SK-N-SH (cell line): ENCODE measurements at regions not wholly inside any gene's neighbourhood (a gene's known extent, or its start where the extent isn't known, plus 50 kb on each side); places are given as distances from the start of the nearest gene placed in this dataset.

Experiments used
- CTCF ChIA-PET: fragments of 300-600, 350-600 bp; formaldehyde crosslinking; extraction: SDS; loops from one replicate; lab custom pipeline; 2021; lab: Yijun Ruan, JAX
- POLR2A ChIA-PET: fragments of 350-600 bp; sonication (Branson Sonifier 250); formaldehyde crosslinking; extraction: SDS; loops from one replicate; lab custom pipeline; 2020; ENCODE audit warnings: antibody characterized with exemption, inconsistent platforms; lab: Yijun Ruan, JAX
- DNase-seq: peaks from one replicate; pipeline ENCODE4 v3.0.0; 2012
- H2AFZ ChIP-seq: fragments of 200-600 bp; sonication (generic); 2 replicates; pipeline ENCODE4 v1.8.1; 2016; ENCODE audit warnings: antibody characterized with exemption, mild to moderate bottlenecking, low read depth
- H3F3A ChIP-seq: fragments of 200-600 bp; sonication (generic); replicated peaks from 2 replicates; pipeline ENCODE3; 2016; ENCODE audit warnings: antibody characterized with exemption, mild to moderate bottlenecking; ENCODE audit not compliant: insufficient read depth
- H3K27ac ChIP-seq, 2 experiments: fragments of 200-500 bp in 1 of 2; fragments of 200-600 bp in 1 of 2; sonication (Bioruptor generic) in 1 of 2; sonication (generic), shearing (Covaris generic) in 1 of 2; 2 replicates each; pipeline versions ENCODE4 v1.5.1 to v1.6.1; 2014 to 2016; ENCODE audit warnings: low read depth in 2 of 2, inconsistent platforms in 1 of 2, low read length in 1 of 2, mild to moderate bottlenecking in 1 of 2, mixed read lengths in 1 of 2
- H3K27me3 ChIP-seq: fragments of 200-600 bp; sonication (generic), shearing (Covaris generic); 2 replicates; pipeline ENCODE4 v1.6.1; 2016; ENCODE audit warnings: mixed run types; ENCODE audit not compliant: insufficient read depth
- H3K36me3 ChIP-seq, 2 experiments: fragments of 200-500 bp in 1 of 2; fragments of 200-600 bp in 1 of 2; sonication (Bioruptor generic) in 1 of 2; sonication (generic) in 1 of 2; replicated peaks in 1 of 2; 2 replicates each; pipeline versions ENCODE3 to v1.5.1; 2014 to 2016; ENCODE audit warnings: low read length in 1 of 2, mild to moderate bottlenecking in 1 of 2; ENCODE audit not compliant: insufficient read depth in 2 of 2, control insufficient read depth in 1 of 2
- H3K4me1 ChIP-seq, 2 experiments: fragments of 200-500 bp in 1 of 2; fragments of 200-600 bp in 1 of 2; sonication (Bioruptor generic) in 1 of 2; sonication (generic), shearing (Covaris generic) in 1 of 2; 2 replicates each; pipeline versions ENCODE4 v1.5.1 to v1.6.1; 2014 to 2016; ENCODE audit warnings: low read depth in 1 of 2, low read length in 1 of 2, mixed run types in 1 of 2; ENCODE audit not compliant: insufficient read depth in 2 of 2, control insufficient read depth in 1 of 2
- H3K4me2 ChIP-seq: fragments of 200-600 bp; sonication (generic), shearing (Covaris generic); 2 replicates; pipeline ENCODE4 v1.6.1; 2017; ENCODE audit warnings: mixed run types
- H3K4me3 ChIP-seq, 2 experiments: fragments of 200-500 bp in 1 of 2; fragments of 200-600 bp in 1 of 2; sonication (Bioruptor generic) in 1 of 2; sonication (generic), shearing (Covaris generic) in 1 of 2; 2 replicates each; pipeline versions ENCODE4 v1.5.1 to v1.8.1; 2014 to 2016; ENCODE audit warnings: low read depth in 2 of 2, inconsistent platforms in 1 of 2, low read length in 1 of 2, mild to moderate bottlenecking in 1 of 2, mixed read lengths in 1 of 2, moderate library complexity in 1 of 2
- H3K79me2 ChIP-seq: fragments of 200-600 bp; sonication (generic); 2 replicates; pipeline ENCODE4 v1.8.1; 2017; ENCODE audit warnings: mild to moderate bottlenecking; ENCODE audit not compliant: insufficient read depth
- H3K9ac ChIP-seq: fragments of 200-600 bp; sonication (generic); 2 replicates; pipeline ENCODE4 v1.6.1; 2017; ENCODE audit warnings: mixed run types
- H3K9me2 ChIP-seq: fragments of 200-600 bp; sonication (generic); 2 replicates; pipeline ENCODE4 v1.6.1; 2017; ENCODE audit warnings: mixed run types
- H3K9me3 ChIP-seq: fragments of 200-600 bp; sonication (generic); 2 replicates; pipeline ENCODE4 v1.6.1; 2017; ENCODE audit warnings: mixed run types, mild to moderate bottlenecking, moderate library complexity
- H4K20me1 ChIP-seq: fragments of 200-600 bp; sonication (generic); 2 replicates; pipeline ENCODE4 v1.6.1; 2017; ENCODE audit warnings: mild to moderate bottlenecking, mixed run types; ENCODE audit not compliant: insufficient read depth
- FOXJ3 ChIP-seq: sonication (generic); formaldehyde crosslinking; IDR thresholded peaks from 2 replicates; pipeline ENCODE4 v1.5.1; 2020; ENCODE audit warnings: mild to moderate bottlenecking, missing genetic modification reagents
- FOXM1 ChIP-seq: IDR thresholded peaks from 2 replicates; pipeline ENCODE4 v1.4.0; 2012; ENCODE audit warnings: low read depth, mild to moderate bottlenecking
- GABPA ChIP-seq: IDR thresholded peaks from 2 replicates; pipeline ENCODE4 v1.4.0; 2012; ENCODE audit warnings: low read depth, mild to moderate bottlenecking
- GATA2 ChIP-seq: sonication (generic); formaldehyde crosslinking; IDR thresholded peaks from 2 replicates; pipeline ENCODE4 v1.5.0; 2020; ENCODE audit warnings: mild to moderate bottlenecking, missing genetic modification reagents
- MEF2A ChIP-seq: IDR thresholded peaks from 2 replicates; pipeline ENCODE4 v1.4.0; 2012; ENCODE audit warnings: low read depth, borderline replicate concordance
- NFIC ChIP-seq: IDR thresholded peaks from 2 replicates; pipeline ENCODE4 v1.4.0; 2012; ENCODE audit warnings: borderline replicate concordance
- NRF1 ChIP-seq: IDR thresholded peaks from 2 replicates; pipeline ENCODE4 v1.6.1; 2012; ENCODE audit warnings: low read depth, mild to moderate bottlenecking, low read length
- RCOR1 ChIP-seq: fragments of 150-350 bp; IDR thresholded peaks from 2 replicates; pipeline ENCODE4 v1.6.1; 2017; ENCODE audit warnings: antibody characterized with exemption, low read length
- SIN3A ChIP-seq: IDR thresholded peaks from 2 replicates; pipeline ENCODE4 v1.6.1; 2012; ENCODE audit warnings: low read depth, mild to moderate bottlenecking, low read length, moderate library complexity, borderline replicate concordance
- TCF12 ChIP-seq: IDR thresholded peaks from 2 replicates; pipeline ENCODE4 v1.4.0; 2012
- TEAD4 ChIP-seq: IDR thresholded peaks from 2 replicates; pipeline ENCODE4 v1.4.0; 2012; ENCODE audit warnings: mild to moderate bottlenecking, borderline replicate concordance; ENCODE audit not compliant: insufficient read depth
- WGBS: methylation state at CpG from one replicate; pipeline ENCODE4 v1.1.6; 2017; ENCODE audit warnings: low lambda C conversion rate; 5-methylcytosine and 5-hydroxymethylcytosine counted together
- TF ChIP-seq, protein P1 (sequence below): fragments of 200-600 bp; sonication (generic); IDR thresholded peaks from 2 replicates; pipeline ENCODE4 v1.6.1; 2017; ENCODE audit warnings: antibody characterized with exemption, mild to moderate bottlenecking, moderate library complexity
- TF ChIP-seq, protein P2 (sequence below): IDR thresholded peaks from 2 replicates; pipeline ENCODE4; 2012
- TF ChIP-seq, protein P3 (sequence below): IDR thresholded peaks from 2 replicates; pipeline ENCODE4 v1.4.0; 2012; ENCODE audit warnings: low read depth, borderline replicate concordance
- TF ChIP-seq, protein P4 (sequence below): fragments of 150-350 bp; IDR thresholded peaks from 2 replicates; pipeline ENCODE4 v1.6.1; 2016; ENCODE audit warnings: mild to moderate bottlenecking, low read depth, low read length
- TF ChIP-seq, protein P5 (sequence below): IDR thresholded peaks from 2 replicates; pipeline ENCODE4 v1.4.0; 2012; ENCODE audit warnings: low read depth, borderline replicate concordance

DNA sequence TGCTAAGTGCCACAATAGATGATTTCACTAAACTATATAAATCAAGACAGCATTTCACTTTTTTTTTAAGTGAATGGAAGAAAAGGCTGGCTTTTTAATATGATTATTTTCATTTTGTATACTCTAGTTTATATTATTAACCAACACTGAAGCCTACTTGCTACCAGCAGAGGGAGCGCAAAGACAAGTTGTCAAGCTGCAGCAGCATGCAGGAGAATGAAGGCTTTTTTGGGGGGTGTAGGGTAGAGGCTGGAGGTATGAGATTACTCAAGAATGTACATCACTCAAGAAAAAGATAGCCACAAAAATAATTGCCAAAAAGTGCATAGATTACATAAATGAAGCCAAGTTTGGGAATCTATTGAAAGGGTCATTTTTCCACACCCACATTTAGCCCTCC, 519.5 kb downstream of the FGF13 start (continued):
- TF ChIP-seq, protein P1, sequence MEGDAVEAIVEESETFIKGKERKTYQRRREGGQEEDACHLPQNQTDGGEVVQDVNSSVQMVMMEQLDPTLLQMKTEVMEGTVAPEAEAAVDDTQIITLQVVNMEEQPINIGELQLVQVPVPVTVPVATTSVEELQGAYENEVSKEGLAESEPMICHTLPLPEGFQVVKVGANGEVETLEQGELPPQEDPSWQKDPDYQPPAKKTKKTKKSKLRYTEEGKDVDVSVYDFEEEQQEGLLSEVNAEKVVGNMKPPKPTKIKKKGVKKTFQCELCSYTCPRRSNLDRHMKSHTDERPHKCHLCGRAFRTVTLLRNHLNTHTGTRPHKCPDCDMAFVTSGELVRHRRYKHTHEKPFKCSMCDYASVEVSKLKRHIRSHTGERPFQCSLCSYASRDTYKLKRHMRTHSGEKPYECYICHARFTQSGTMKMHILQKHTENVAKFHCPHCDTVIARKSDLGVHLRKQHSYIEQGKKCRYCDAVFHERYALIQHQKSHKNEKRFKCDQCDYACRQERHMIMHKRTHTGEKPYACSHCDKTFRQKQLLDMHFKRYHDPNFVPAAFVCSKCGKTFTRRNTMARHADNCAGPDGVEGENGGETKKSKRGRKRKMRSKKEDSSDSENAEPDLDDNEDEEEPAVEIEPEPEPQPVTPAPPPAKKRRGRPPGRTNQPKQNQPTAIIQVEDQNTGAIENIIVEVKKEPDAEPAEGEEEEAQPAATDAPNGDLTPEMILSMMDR = peak; percentile 61
- TF ChIP-seq, protein P2, sequence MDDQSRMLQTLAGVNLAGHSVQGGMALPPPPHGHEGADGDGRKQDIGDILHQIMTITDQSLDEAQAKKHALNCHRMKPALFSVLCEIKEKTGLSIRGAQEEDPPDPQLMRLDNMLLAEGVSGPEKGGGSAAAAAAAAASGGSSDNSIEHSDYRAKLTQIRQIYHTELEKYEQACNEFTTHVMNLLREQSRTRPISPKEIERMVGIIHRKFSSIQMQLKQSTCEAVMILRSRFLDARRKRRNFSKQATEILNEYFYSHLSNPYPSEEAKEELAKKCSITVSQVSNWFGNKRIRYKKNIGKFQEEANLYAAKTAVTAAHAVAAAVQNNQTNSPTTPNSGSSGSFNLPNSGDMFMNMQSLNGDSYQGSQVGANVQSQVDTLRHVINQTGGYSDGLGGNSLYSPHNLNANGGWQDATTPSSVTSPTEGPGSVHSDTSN = no peak
- TF ChIP-seq MEF2A (no peak), GATA2 (CRISPR knock-in tag) (no peak), TEAD4 (no peak)
- TF ChIP-seq, protein P3, sequence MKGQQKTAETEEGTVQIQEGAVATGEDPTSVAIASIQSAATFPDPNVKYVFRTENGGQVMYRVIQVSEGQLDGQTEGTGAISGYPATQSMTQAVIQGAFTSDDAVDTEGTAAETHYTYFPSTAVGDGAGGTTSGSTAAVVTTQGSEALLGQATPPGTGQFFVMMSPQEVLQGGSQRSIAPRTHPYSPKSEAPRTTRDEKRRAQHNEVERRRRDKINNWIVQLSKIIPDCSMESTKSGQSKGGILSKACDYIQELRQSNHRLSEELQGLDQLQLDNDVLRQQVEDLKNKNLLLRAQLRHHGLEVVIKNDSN = no peak
- TF ChIP-seq, all 33 proteins: peak for 3

DNA sequence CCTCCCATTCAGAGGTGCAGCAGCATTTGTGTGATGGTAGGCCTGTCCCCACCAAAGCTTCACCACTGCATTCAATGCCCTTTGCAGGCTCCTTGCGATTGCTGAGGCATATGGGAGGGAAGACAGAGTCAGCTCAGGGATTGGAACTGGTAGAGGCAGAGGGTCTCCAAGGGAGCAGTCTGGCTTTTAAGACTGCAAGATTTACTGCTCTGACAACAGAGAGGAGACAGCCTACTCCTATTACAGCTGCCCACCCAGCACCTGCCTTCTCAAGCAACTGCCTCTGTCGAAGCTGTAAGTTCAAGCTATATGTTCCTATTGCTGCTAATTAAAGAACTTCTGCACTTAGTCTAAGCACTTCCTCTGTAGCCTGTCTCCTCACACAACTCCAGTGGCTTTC, 481.8 kb downstream of the FGF13 start:
- H3K9me3 ChIP-seq = no peaks in the 10 kb centered on the region
- no peak for DNase-seq
- H3K4me2 ChIP-seq = no peak overlapping the region
- H3K4me1 ChIP-seq = no peaks in the 10 kb centered on the region
- WGBS = no CpG with 5 or more reads among the region's 2 CpGs
- no peak overlapping the region for H3K27ac ChIP-seq
- no peak overlapping the region for H2AFZ ChIP-seq
- no peaks in the 10 kb centered on the region for H3K79me2 ChIP-seq
- no peaks in the 10 kb centered on the region for H3F3A ChIP-seq
- no peak overlapping the region for H3K4me3 ChIP-seq
- TF ChIP-seq SIN3A = no peak
- TF ChIP-seq NRF1 = no peak
- no peak for TF ChIP-seq NFIC
- TF ChIP-seq, protein P4, sequence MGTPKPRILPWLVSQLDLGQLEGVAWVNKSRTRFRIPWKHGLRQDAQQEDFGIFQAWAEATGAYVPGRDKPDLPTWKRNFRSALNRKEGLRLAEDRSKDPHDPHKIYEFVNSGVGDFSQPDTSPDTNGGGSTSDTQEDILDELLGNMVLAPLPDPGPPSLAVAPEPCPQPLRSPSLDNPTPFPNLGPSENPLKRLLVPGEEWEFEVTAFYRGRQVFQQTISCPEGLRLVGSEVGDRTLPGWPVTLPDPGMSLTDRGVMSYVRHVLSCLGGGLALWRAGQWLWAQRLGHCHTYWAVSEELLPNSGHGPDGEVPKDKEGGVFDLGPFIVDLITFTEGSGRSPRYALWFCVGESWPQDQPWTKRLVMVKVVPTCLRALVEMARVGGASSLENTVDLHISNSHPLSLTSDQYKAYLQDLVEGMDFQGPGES = no peak
- TF ChIP-seq TCF12 = no peak
- TF ChIP-seq MEF2A = no peak
- no peak for TF ChIP-seq RCOR1
- TF ChIP-seq, protein P3 = no peak
- TF ChIP-seq FOXJ3 = no peak
- no peak for TF ChIP-seq GABPA
- TF ChIP-seq, protein P5, sequence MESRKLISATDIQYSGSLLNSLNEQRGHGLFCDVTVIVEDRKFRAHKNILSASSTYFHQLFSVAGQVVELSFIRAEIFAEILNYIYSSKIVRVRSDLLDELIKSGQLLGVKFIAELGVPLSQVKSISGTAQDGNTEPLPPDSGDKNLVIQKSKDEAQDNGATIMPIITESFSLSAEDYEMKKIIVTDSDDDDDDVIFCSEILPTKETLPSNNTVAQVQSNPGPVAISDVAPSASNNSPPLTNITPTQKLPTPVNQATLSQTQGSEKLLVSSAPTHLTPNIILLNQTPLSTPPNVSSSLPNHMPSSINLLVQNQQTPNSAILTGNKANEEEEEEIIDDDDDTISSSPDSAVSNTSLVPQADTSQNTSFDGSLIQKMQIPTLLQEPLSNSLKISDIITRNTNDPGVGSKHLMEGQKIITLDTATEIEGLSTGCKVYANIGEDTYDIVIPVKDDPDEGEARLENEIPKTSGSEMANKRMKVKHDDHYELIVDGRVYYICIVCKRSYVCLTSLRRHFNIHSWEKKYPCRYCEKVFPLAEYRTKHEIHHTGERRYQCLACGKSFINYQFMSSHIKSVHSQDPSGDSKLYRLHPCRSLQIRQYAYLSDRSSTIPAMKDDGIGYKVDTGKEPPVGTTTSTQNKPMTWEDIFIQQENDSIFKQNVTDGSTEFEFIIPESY = no peak
- TF ChIP-seq FOXM1 = no peak
- TF ChIP-seq TEAD4 = no peak
- TF ChIP-seq, all 33 proteins: peak for 0
- Histone ChIP-seq H3K27me3 (no peaks in the 10 kb centered on the region), H4K20me1 (no peaks in the 10 kb centered on the region), H3K9ac (no peak overlapping the region), H3K9me2 (no peaks in the 10 kb centered on the region), H3K36me3 (no peaks in the 10 kb centered on the region)
- ChIA-PET CTCF (no interaction called here), POLR2A (no interaction called here)
